C4-2B (cell line): ENCODE measurements at regions not wholly inside any gene's neighbourhood (a gene's known extent, or its start where the extent isn't known, plus 50 kb on each side); places are given as distances from the start of the nearest gene placed in this dataset.
"Not testable (repeated sequence)": the region's sequence is repeated elsewhere in the genome, so short reads cannot be mapped to it uniquely, and the experiment has no call there.

Experiments
- CTCF ChIP-seq: fragments of 450-650 bp; conservative IDR thresholded peaks from 2 replicates; pipeline ENCODE4 v1.5.1; 2017; ENCODE audit warnings: mild to moderate bottlenecking
- ZFX ChIP-seq: fragments of 450-650 bp; IDR thresholded peaks from 2 replicates; pipeline ENCODE4 v1.6.1; 2017

GRCh38 chr18:14342170-14342569 is 201.2 kb downstream of the POTEC start:
- not testable (repeated sequence) for TF ChIP-seq CTCF, ZFX
